GM12878 (cell line): ENCODE measurements at regions not wholly inside any gene's neighbourhood (a gene's known extent, or its start where the extent isn't known, plus 50 kb on each side); places are given as distances from the start of the nearest gene placed in this dataset.

Source experiments
- ATAC-seq: fragments of 200-7000 bp; cut with Tn5 transposase; 3 replicates; pipeline ENCODE4 v1.9.1; 2020; ENCODE audit warnings: mild to moderate bottlenecking, moderate library complexity
- BruUV-seq: library from RNA; stranded (reverse); fragments of 400-500 nt; replicated peaks from 2 replicates; lab custom pipeline; 2021; lab: Mats Ljungman, UMichigan
- CTCF ChIA-PET: fragments of 300-600 bp; sonication (Branson Sonifier 250); formaldehyde crosslinking; extraction: SDS; loops from one replicate; lab custom pipeline; 2021; ENCODE audit warnings: inconsistent platforms; lab: Yijun Ruan, JAX
- POLR2A ChIA-PET: fragments of 350-600 bp; formaldehyde crosslinking; extraction: SDS; loops from one replicate; lab custom pipeline; 2021; ENCODE audit warnings: inconsistent platforms; lab: Charles Lee
- RAD21 ChIA-PET: fragments of 300-600 bp; sonication (Branson Sonifier 250); formaldehyde crosslinking; loops from one replicate; lab custom pipeline; 2023; ENCODE audit warnings: antibody characterized with exemption; ENCODE audit not compliant: unreplicated experiment; lab: Charles Lee
- SMC1A ChIA-PET: fragments of 300-600 bp; sonication (Branson Sonifier 250); formaldehyde crosslinking; loops from one replicate; lab custom pipeline; 2023; ENCODE audit not compliant: unreplicated experiment, uncharacterized antibody; lab: Charles Lee
- DNase-seq: peaks from one replicate; pipeline ENCODE4 v3.0.0-alpha.2; 2011; ENCODE audit warnings: low read depth, low spot score
- FAIRE-seq: peaks from 3 replicates; lab custom pipeline; 2011; peaks lifted over from hg19 to GRCh38; lab: Jason Lieb, UNC
- H2AFZ ChIP-seq: 2 replicates; pipeline ENCODE4 v1.6.0; 2011; ENCODE audit warnings: low read depth, low read length, control low read depth; ENCODE audit not compliant: control insufficient read depth
- H3K27ac ChIP-seq: 2 replicates; pipeline ENCODE4 v1.5.1; 2011; ENCODE audit warnings: control low read depth; ENCODE audit not compliant: control insufficient read depth, insufficient read depth
- H3K27me3 ChIP-seq, 2 experiments: replicated peaks in 1 of 2; 2 replicates each; pipeline versions ENCODE4 v1.6.0 to v1.6.1; 2011; ENCODE audit warnings: low read length in 1 of 2; ENCODE audit not compliant: control insufficient read depth in 2 of 2, insufficient read depth in 2 of 2
- H3K36me3 ChIP-seq, 2 experiments: 2 replicates each; pipeline ENCODE4 v1.5.1; 2011; ENCODE audit warnings: low read length in 1 of 2; ENCODE audit not compliant: control insufficient read depth in 2 of 2, insufficient read depth in 2 of 2
- H3K4me1 ChIP-seq: 2 replicates; pipeline ENCODE4 v1.6.1; 2011; ENCODE audit warnings: mild to moderate bottlenecking, low read length, moderate library complexity, mixed read lengths; ENCODE audit not compliant: control insufficient read depth, insufficient read depth
- H3K4me2 ChIP-seq: 2 replicates; pipeline ENCODE4 v1.6.0; 2011; ENCODE audit warnings: control low read depth; ENCODE audit not compliant: control insufficient read depth, insufficient read depth
- H3K4me3 ChIP-seq: fragments of 200-600 bp; sonication (generic); 2 replicates; pipeline ENCODE4 v1.5.1; 2016
- H3K79me2 ChIP-seq: 2 replicates; pipeline ENCODE4 v1.6.0; 2011; ENCODE audit warnings: low read length; ENCODE audit not compliant: control insufficient read depth, insufficient read depth
- H3K9ac ChIP-seq: 2 replicates; pipeline ENCODE4 v1.8.0; 2011; ENCODE audit warnings: low read length, control low read depth, mixed read lengths; ENCODE audit not compliant: control insufficient read depth, insufficient read depth
- H3K9me3 ChIP-seq: replicated peaks from 3 replicates; pipeline ENCODE4 v1.5.1; 2011; ENCODE audit warnings: mild to moderate bottlenecking, low read length; ENCODE audit not compliant: control insufficient read depth, insufficient read depth
- H4K20me1 ChIP-seq: 2 replicates; pipeline ENCODE4 v1.6.0; 2011; ENCODE audit not compliant: control insufficient read depth, insufficient read depth
- BCL3 ChIP-seq: IDR thresholded peaks from 2 replicates; pipeline ENCODE4 v1.6.1; 2011; ENCODE audit warnings: borderline replicate concordance, low read depth, mild to moderate bottlenecking, moderate library complexity, low read length; ENCODE audit not compliant: insufficient read depth, poor library complexity, severe bottlenecking
- CEBPZ ChIP-seq: fragments of 150-350 bp; IDR thresholded peaks from 2 replicates; pipeline ENCODE4 v1.6.1; 2016; ENCODE audit warnings: low read depth, low read length
- CTCF ChIP-seq, 3 experiments: IDR thresholded peaks in 2 of 3; conservative IDR thresholded peaks in 1 of 3; 2 replicates each; pipeline ENCODE4 v1.5.1; 2011; ENCODE audit warnings: low read depth in 3 of 3, low read length in 3 of 3, mild to moderate bottlenecking in 3 of 3, control low read depth in 2 of 3, moderate library complexity in 2 of 3, inconsistent platforms in 1 of 3, mixed read lengths in 1 of 3; ENCODE audit not compliant: control insufficient read depth in 2 of 3, insufficient read depth in 1 of 3; ENCODE audit errors: extremely low read depth in 1 of 3
- ETV6 ChIP-seq, 2 experiments: fragments of 450-650 bp in 1 of 2; IDR thresholded peaks in 1 of 2; conservative IDR thresholded peaks in 1 of 2; 2 replicates each; pipeline ENCODE4 v1.6.1; 2014; ENCODE audit warnings: antibody characterized with exemption in 1 of 2, borderline replicate concordance in 1 of 2, low read depth in 1 of 2, mild to moderate bottlenecking in 1 of 2, moderate library complexity in 1 of 2
- IRF5 ChIP-seq: fragments of 450-650 bp; IDR thresholded peaks from 2 replicates; pipeline ENCODE4 v1.6.1; 2017; ENCODE audit warnings: borderline replicate concordance
- MEF2B ChIP-seq: fragments of 450-650 bp; IDR thresholded peaks from 2 replicates; pipeline ENCODE4 v1.6.1; 2018; ENCODE audit warnings: mild to moderate bottlenecking, moderate library complexity; ENCODE audit not compliant: partially characterized antibody, poor library complexity, severe bottlenecking
- RFX5 ChIP-seq: IDR thresholded peaks from 2 replicates; pipeline ENCODE4 v1.6.1; 2011; ENCODE audit warnings: low read depth, low read length, improper control_type of control experiment
- SMARCA5 ChIP-seq: fragments of 450-650 bp; IDR thresholded peaks from 2 replicates; pipeline ENCODE4 v1.6.1; 2017; ENCODE audit warnings: mild to moderate bottlenecking
- TCF12 ChIP-seq: IDR thresholded peaks from 2 replicates; pipeline ENCODE4 v1.6.1; 2011; ENCODE audit warnings: low read depth, mild to moderate bottlenecking, low read length
- ZNF207 ChIP-seq: fragments of 450-650 bp; IDR thresholded peaks from 2 replicates; pipeline ENCODE4 v1.6.1; 2014; ENCODE audit warnings: antibody characterized with exemption, mild to moderate bottlenecking, borderline replicate concordance
- WGBS: methylation state at CpG from one replicate; pipeline ENCODE4 v1.1.6; 2016; ENCODE audit warnings: low lambda C conversion rate; ENCODE audit not compliant: insufficient replicate concordance, insufficient coverage; ENCODE audit errors: missing lambda C conversion rate; 5-methylcytosine and 5-hydroxymethylcytosine counted together
- in situ Hi-C: fragments of 300-500 bp; cut with MboI; formaldehyde crosslinking; loops from 9 replicates; pipeline ENCODE4 v1.14.3; 2018; ENCODE audit warnings: mixed read lengths
- intact Hi-C: fragments of 100-400 bp; cut with micrococcal nuclease; formaldehyde crosslinking; loops from one replicate; pipeline ENCODE4 v1.14.2; 2022; ENCODE audit not compliant: unreplicated experiment
- TF ChIP-seq, protein P1 (sequence below): fragments of 450-650 bp; IDR thresholded peaks from 2 replicates; pipeline ENCODE4 v1.6.1; 2016; ENCODE audit warnings: mild to moderate bottlenecking
- TF ChIP-seq, protein P2 (sequence below): fragments of 450-650 bp; conservative IDR thresholded peaks from 2 replicates; pipeline ENCODE4 v1.6.1; 2017; ENCODE audit warnings: mild to moderate bottlenecking, moderate library complexity

DNA sequence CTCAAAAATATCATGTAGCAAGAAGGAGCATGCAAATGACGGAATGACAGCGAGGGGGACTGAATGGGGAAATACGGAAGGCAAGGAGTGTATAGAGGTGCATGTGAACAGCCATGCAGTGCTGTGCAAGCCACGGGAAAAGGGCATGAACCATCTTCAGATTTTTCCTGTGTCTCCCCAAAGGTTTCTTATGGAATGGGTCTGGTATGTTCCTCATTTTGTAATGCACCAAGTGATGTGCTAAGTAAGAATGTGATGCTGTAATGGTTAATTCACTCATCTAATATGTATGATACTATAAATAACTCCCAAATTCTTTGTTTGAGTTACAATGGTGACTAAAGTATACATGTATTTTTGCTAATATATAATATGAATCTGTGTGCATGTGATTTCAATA, 99.0 kb upstream of the DAB2 start:
- Histone ChIP-seq H3K9me3 (no peaks in the 10 kb centered on the region), H3K27ac (no peak overlapping the region), H3K27me3 (no peaks in the 10 kb centered on the region), H3K4me3 (no peak overlapping the region), H3K79me2 (no peaks in the 10 kb centered on the region), H4K20me1 (no peaks in the 10 kb centered on the region), H3K36me3 (no peaks in the 10 kb centered on the region), H3K4me2 (no peak overlapping the region), H3K9ac (no peak overlapping the region), H2AFZ (no peak overlapping the region), H3K4me1 (no peaks in the 10 kb centered on the region)
- ChIA-PET CTCF (no interaction called here), SMC1A (no interaction called here), POLR2A (no interaction called here), RAD21 (no interaction called here)
- FAIRE-seq (no peak), ATAC-seq (no peak), DNase-seq (no peak)
- 39% methylated on average over 4 of the region's 4 CpGs for WGBS
- intact Hi-C loops = no loop called here
- in situ Hi-C loops = no loop called here
- no TSS peak for BruUV-seq
- TF ChIP-seq ETV6 (conservative IDR thresholded peaks at IDR 0.05 in 1 of 2, IDR thresholded peaks at IDR 0.05 in 1 of 2; ENCODE audit: borderline replicate concordance in 1 of 2, low read depth in 1 of 2) = no peak
- no peak for TF ChIP-seq CEBPZ
- no peak for TF ChIP-seq BCL3
- no peak for TF ChIP-seq RFX5
- no peak for TF ChIP-seq MEF2B
- TF ChIP-seq IRF5 = no peak
- TF ChIP-seq, protein P1, sequence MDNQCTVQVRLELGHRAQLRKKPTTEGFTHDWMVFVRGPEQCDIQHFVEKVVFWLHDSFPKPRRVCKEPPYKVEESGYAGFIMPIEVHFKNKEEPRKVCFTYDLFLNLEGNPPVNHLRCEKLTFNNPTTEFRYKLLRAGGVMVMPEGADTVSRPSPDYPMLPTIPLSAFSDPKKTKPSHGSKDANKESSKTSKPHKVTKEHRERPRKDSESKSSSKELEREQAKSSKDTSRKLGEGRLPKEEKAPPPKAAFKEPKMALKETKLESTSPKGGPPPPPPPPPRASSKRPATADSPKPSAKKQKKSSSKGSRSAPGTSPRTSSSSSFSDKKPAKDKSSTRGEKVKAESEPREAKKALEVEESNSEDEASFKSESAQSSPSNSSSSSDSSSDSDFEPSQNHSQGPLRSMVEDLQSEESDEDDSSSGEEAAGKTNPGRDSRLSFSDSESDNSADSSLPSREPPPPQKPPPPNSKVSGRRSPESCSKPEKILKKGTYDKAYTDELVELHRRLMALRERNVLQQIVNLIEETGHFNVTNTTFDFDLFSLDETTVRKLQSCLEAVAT = no peak
- no peak for TF ChIP-seq SMARCA5
- TF ChIP-seq CTCF (IDR thresholded peaks at IDR 0.05 in 2 of 3, conservative IDR thresholded peaks at IDR 0.05 in 1 of 3; ENCODE audit: control insufficient read depth in 2 of 3, extremely low read depth in 1 of 3, insufficient read depth in 1 of 3, low read depth in 3 of 3, low read length in 3 of 3) = no peak
- TF ChIP-seq, protein P2, sequence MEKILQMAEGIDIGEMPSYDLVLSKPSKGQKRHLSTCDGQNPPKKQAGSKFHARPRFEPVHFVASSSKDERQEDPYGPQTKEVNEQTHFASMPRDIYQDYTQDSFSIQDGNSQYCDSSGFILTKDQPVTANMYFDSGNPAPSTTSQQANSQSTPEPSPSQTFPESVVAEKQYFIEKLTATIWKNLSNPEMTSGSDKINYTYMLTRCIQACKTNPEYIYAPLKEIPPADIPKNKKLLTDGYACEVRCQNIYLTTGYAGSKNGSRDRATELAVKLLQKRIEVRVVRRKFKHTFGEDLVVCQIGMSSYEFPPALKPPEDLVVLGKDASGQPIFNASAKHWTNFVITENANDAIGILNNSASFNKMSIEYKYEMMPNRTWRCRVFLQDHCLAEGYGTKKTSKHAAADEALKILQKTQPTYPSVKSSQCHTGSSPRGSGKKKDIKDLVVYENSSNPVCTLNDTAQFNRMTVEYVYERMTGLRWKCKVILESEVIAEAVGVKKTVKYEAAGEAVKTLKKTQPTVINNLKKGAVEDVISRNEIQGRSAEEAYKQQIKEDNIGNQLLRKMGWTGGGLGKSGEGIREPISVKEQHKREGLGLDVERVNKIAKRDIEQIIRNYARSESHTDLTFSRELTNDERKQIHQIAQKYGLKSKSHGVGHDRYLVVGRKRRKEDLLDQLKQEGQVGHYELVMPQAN = no peak
- no peak for TF ChIP-seq ZNF207
- no peak for TF ChIP-seq TCF12
